ENCODE measurements at regions not wholly inside any gene's neighbourhood (a gene's known extent, or its start where the extent isn't known, plus 50 kb on each side); places are given as distances from the start of the nearest gene placed in this dataset.

GRCh38 chr3:26193558-26193957 is 403.7 kb downstream of the OXSM start (continued):
- TF ChIP-seq CHD7 (IDR thresholded peaks at IDR 0.05; ENCODE audit: insufficient replicate concordance, low read length) (no peak), TAF1 (IDR thresholded peaks at IDR 0.05; ENCODE audit: low read depth, low read length) (no peak), SAP30 (IDR thresholded peaks at IDR 0.05; ENCODE audit: insufficient read depth, insufficient replicate concordance, low read length) (no peak), CBX5 (IDR thresholded peaks at IDR 0.05; ENCODE audit: low read depth, low read length) (no peak)
